ENCODE measurements at regions not wholly inside any gene's neighbourhood (a gene's known extent, or its start where the extent isn't known, plus 50 kb on each side); places are given as distances from the start of the nearest gene placed in this dataset.

- TF ChIP-seq, protein P1, sequence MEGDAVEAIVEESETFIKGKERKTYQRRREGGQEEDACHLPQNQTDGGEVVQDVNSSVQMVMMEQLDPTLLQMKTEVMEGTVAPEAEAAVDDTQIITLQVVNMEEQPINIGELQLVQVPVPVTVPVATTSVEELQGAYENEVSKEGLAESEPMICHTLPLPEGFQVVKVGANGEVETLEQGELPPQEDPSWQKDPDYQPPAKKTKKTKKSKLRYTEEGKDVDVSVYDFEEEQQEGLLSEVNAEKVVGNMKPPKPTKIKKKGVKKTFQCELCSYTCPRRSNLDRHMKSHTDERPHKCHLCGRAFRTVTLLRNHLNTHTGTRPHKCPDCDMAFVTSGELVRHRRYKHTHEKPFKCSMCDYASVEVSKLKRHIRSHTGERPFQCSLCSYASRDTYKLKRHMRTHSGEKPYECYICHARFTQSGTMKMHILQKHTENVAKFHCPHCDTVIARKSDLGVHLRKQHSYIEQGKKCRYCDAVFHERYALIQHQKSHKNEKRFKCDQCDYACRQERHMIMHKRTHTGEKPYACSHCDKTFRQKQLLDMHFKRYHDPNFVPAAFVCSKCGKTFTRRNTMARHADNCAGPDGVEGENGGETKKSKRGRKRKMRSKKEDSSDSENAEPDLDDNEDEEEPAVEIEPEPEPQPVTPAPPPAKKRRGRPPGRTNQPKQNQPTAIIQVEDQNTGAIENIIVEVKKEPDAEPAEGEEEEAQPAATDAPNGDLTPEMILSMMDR (IDR thresholded peaks at IDR 0.05) = no peak
- no peak for TF ChIP-seq POLR2A (IDR thresholded peaks at IDR 0.05)
These were observed 263.0 kb upstream of the ZWINT start for GRCh38 chr10:56624082-56624481.

Measured in stomach (tissue), 4 donors.